ENCODE measurements at regions not wholly inside any gene's neighbourhood (a gene's known extent, or its start where the extent isn't known, plus 50 kb on each side); places are given as distances from the start of the nearest gene placed in this dataset.
A peak's percentile ranks its signal among the peaks of the same experiment; 100 is the strongest.

- DNase-seq: no peak
Measured at GRCh38 chr10:3622845-3623621, 162.0 kb downstream of the KLF6 start.

DNA sequence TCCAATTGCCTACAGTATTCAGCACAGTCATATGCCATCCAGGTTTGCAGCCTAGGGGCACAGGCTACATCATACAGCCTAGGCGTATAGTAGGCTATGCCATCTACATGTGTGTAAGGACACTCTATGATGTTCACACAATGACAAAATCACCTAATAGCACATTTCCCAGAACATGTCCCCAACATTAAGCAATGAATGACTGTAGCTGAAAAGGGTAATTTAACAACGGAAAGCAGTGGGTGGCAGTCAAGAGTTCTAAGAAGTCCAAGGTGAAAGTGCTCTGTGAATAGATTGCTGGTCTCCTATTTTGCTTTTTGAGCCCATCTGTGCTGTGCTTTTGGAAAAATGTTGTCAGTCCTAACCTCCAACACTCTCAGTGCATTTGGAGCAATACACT lies 162.6 kb downstream of the KLF6 start:
- DNase-seq: peak; percentile 6 to 47

DNA sequence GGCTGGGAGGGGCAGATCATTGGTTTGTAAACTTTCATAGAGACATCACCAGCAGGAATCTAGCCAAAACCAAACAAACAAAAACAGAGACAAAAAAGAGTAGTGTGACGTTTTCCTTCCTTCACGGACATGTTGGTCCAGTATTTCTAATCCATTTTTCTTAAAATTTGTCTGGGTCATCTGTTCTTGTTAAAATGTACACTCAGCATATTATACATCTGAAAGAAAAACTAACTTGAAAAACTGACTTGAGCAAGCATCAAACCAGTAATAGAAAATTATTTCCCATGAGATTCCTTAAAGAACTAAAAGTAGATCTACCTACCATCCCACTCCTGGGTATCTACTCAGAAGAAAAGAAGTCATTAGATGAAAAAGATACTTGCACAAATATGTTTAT lies 164.2 kb downstream of the KLF6 start:
- no peak for DNase-seq

GRCh38 chr10:3619241-3619640 lies 165.8 kb downstream of the KLF6 start:
- no peak for DNase-seq

GRCh38 chr10:3616880-3617279 lies 168.1 kb downstream of the KLF6 start:
- DNase-seq: no peak

GRCh38 chr10:3613318-3613717 lies 171.7 kb downstream of the KLF6 start:
- DNase-seq: no peak

- no peak for DNase-seq
Measured at GRCh38 chr10:3612183-3613001, 172.6 kb downstream of the KLF6 start.

GRCh38 chr10:3606309-3606708 lies 178.7 kb downstream of the KLF6 start:
- no peak for DNase-seq

DNA sequence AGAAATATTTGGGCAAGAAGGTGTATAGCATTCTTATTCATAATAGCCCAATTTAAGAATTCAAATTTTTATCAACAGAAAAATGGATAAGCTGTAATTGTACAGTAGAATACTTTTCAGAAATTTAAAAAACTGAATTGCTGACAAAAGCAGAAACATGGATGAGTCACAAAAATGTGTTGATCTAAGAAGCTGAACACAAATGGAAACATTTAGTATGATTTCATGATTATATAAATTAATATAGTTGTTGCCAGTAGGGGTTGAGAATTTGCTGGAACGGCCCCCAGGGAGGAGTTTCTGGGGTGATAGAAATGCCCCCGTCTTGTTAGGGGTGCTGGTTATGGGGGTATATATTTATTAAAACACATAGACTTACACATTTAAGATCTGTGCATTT lies 179.1 kb downstream of the KLF6 start:
- no peak for DNase-seq

- peak; percentile 15 to 31 for DNase-seq
Measured at GRCh38 chr10:3595736-3596135, 189.3 kb downstream of the KLF6 start.

DNA sequence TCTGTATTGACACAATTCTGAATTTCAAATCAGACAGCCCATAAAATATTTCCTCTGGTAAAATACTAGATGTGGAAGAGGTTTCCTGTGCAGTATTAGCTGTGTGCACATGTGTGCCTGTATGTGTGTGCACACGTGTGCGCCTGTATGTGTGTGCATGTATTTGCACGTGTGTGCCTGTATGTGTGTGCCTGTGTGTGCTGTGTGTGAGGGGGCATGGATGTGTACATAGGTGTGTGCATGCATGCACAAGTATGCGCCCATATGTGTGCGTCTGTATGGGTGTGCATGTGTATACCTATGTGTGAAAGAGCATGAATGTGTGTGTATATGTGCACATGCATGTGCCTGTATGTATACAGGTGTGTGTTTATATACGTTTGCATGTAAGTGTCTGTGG lies 191.4 kb downstream of the KLF6 start:
- no peak for DNase-seq

GRCh38 chr10:3592424-3592823 lies 192.6 kb downstream of the KLF6 start:
- no peak for DNase-seq

GRCh38 chr10:3588816-3589215 lies 196.2 kb downstream of the KLF6 start:
- no peak for DNase-seq

DNA sequence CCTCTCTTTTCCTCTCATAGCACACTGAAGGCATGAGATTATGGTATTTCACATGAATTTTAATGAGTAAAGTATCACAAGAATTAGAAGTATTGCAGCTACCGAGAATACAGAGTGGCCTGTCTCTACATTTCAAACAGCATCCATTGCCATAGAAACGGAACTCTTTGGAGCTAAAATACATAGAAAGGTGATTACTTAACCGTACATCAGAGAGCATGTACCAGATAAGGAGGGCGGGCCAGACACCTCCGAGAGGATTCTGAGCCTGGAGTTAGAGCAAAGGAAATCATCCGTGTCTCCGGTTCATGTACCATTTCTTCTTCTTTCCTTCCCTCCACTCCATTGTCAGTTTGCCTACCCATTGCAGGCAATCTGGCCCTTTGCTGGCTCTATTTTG lies 196.7 kb downstream of the KLF6 start:
- DNase-seq: no peak

GRCh38 chr10:3584926-3585784 lies 199.9 kb downstream of the KLF6 start:
- DNase-seq: no peak

DNA sequence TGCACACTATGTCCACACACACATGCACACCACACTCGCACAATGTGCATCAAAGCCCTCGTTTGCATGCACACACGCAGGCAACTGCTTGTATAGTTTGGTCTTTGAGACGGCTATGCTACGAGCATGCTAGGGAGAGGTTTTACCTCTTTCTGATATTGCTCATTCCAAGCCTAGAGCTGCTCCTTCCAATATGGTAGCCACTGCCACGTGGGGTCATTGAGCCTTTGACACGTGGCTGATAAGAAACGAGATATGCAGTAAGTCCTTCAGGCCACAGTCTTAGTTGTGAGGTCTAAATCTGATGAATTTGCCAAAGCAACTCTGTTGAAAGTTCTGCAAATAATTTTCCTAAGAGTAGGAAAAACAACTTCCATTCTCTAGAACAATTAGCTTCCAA lies 204.4 kb downstream of the KLF6 start:
- DNase-seq: no peak

DNA sequence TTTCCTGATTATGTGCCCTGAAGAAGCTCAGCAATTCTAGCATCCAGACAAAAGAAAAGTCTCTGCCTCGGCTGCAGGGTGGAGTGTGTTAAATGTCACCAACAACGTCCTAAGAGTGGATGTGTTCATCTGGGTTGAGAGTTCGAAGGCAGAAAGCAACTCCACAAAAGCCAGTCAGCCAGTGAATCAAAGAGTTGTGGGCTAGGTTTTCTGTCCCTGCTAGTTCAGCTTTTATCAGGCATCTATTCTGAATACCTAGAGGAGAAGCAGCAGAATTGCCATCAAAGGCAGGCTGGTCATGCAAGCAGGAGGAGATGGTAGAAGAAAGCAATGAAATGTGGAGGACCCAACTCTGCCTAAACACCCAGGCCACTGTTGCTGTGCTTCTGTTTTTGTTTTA lies 205.2 kb downstream of the KLF6 start:
- no peak for DNase-seq

GRCh38 chr10:3578682-3579081 lies 206.3 kb downstream of the KLF6 start:
- no peak for DNase-seq

DNA sequence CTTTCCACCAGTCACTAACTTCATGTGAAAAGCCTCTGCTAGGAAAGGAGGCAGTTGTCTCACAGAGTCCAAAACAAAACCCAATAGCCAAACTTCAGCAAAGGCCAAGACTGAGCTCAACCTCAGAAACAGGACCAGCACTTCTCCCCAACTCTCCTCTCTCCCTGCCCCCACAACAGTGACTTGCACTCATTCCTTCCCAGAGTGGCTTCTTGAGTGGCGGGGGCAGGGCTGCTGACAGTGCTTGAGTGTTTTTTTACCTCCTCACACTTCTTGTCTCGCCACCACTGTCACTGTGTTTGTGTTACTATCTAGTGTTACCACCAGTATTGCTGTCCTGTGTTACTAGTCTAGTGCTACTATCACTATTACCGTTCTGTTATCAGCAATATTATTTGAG lies 206.8 kb downstream of the KLF6 start:
- DNase-seq: no peak

GRCh38 chr10:3574451-3574850 lies 210.6 kb downstream of the KLF6 start:
- DNase-seq: no peak

GRCh38 chr10:3573498-3573897 lies 211.5 kb downstream of the KLF6 start:
- no peak for DNase-seq

DNA sequence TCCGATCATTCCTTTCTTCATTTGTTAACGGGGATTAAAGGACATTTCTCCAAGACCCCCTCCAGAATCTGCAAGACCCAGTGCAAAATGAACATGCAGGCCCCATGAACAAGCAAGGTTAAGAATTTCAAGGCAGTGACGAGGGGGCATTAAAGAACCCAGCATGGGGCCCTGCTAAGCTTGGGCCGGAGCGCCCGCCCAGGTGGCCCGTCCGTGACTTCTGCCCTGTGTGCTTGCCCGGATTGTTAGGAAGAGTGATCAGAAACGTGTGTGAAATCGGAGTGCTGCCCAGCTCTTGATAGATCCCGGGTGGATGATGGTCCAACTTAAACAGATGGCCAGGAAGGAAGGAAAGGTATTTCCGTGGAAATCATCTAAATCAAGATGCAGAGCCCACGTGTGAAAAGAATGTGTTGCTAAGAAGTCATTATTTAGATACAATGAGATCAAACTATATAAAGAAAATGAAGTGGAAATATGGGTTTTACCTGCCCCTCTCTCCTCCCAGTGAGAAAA lies 213.6 kb downstream of the KLF6 start:
- no peak for DNase-seq

DNA sequence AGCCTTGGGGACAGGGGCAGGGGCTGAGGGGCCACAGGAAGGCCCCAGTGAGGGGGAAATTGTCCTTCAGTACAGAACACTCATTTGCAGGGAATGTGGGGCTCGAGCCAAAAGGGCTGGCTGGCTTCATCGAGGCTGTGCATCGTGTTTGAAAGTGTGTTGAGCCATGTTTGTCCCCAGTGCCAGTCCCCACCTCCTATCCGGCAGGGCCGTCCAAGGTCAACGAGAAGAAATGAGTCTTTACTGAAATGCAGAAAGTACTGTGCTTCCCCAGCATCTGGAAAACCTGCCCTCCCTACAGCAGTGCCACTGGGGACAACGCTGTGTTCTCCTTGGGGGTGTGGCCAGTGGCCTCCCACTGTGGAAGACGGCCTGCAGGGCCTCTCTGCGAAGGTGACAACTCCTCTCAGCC lies 214.1 kb downstream of the KLF6 start:
- DNase-seq: no peak
